ENCODE measurements at regions not wholly inside any gene's neighbourhood (a gene's known extent, or its start where the extent isn't known, plus 50 kb on each side); places are given as distances from the start of the nearest gene placed in this dataset.

DNA sequence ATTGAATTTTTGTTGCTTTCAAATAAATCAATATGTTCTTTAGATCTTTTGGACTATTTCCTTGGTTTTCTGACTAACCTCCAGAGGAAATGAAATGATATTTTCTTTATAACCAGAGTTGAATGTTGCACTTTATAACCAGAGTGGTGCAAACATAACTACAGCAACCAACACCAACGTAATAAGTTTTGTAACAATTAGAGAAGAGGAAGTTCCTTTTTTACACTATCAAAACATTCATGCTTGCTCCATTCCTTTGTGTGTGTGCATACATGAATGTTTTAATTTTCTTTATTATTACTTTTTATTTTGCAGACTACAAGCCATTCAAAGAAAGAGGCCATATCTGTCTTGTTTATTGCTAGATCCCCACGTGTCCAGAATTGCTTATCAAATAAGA is 193.0 kb upstream of the PPP3CA start:
- no peak for DNase-seq
- Histone ChIP-seq H3K4me3 (no peak overlapping the region), H3K36me3 (no peaks in the 10 kb centered on the region), H3K27me3 (no peaks in the 10 kb centered on the region), H3K4me1 (no peaks in the 10 kb centered on the region), H3K9me3 (no peaks in the 10 kb centered on the region), H3K27ac (no peak overlapping the region), H3K9ac (ENCODE audit: low read depth in 2 of 2, low read length in 2 of 2) (no peak overlapping the region)
- TF ChIP-seq, protein P1, sequence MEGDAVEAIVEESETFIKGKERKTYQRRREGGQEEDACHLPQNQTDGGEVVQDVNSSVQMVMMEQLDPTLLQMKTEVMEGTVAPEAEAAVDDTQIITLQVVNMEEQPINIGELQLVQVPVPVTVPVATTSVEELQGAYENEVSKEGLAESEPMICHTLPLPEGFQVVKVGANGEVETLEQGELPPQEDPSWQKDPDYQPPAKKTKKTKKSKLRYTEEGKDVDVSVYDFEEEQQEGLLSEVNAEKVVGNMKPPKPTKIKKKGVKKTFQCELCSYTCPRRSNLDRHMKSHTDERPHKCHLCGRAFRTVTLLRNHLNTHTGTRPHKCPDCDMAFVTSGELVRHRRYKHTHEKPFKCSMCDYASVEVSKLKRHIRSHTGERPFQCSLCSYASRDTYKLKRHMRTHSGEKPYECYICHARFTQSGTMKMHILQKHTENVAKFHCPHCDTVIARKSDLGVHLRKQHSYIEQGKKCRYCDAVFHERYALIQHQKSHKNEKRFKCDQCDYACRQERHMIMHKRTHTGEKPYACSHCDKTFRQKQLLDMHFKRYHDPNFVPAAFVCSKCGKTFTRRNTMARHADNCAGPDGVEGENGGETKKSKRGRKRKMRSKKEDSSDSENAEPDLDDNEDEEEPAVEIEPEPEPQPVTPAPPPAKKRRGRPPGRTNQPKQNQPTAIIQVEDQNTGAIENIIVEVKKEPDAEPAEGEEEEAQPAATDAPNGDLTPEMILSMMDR (IDR thresholded peaks at IDR 0.05), result no peak
- intact Hi-C loops (cut with DNase I), result no loop called here

DNA sequence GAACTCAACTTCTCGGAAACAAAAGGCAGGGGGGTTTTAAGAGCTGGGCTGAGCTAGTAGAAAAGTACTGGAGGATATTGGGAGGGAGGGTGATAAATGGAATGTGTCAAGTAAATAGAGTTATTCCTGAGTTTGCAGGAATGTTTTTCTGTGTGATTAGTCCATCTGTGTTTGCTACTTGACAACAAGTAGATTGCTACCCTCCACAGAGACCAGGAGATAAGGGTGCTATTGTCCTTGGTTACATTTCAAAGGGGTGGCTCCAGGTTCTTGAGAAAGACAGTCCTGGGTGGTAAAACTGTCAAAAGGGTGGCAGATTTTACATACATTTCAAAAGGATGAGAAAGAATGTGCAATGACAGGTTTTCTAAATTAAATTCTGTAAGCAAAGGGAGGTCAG is 181.2 kb upstream of the PPP3CA start:
- Histone ChIP-seq H3K27me3 (no peaks in the 10 kb centered on the region), H3K27ac (no peak overlapping the region), H3K4me1 (no peaks in the 10 kb centered on the region), H3K9me3 (no peaks in the 10 kb centered on the region), H3K9ac (ENCODE audit: low read depth in 2 of 2, low read length in 2 of 2) (no peak overlapping the region), H3K4me3 (no peak overlapping the region), H3K36me3 (no peaks in the 10 kb centered on the region)
- no peak for DNase-seq
- TF ChIP-seq, protein P1 (IDR thresholded peaks at IDR 0.05), result no peak
- intact Hi-C loops (cut with DNase I), result no loop called here

DNA sequence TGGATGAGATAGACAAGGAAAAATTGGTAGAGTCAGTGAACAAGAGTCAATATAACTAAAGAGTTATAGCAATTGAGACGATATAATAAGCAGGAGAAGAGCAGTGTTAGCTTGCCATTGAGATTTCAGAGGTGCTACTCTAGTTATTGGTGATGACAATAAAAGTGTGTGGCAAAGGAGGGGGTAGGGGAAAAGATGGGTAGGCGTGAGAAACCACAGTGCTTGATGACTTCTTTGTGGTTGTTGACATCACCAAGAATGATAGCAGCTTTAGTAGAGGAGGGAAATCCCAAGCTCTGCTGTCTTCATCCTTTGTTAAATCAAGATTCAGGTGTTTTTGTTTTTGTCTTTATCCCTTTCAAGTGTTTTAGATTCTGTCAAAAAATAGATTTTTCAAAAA is 179.9 kb upstream of the PPP3CA start:
- H3K27ac ChIP-seq, result no peak overlapping the region
- H3K4me3 ChIP-seq, result no peak overlapping the region
- DNase-seq, result no peak
- H3K9me3 ChIP-seq, result no peaks in the 10 kb centered on the region
- no peak overlapping the region for H3K9ac ChIP-seq (ENCODE audit: low read depth in 2 of 2, low read length in 2 of 2)
- H3K27me3 ChIP-seq, result no peaks in the 10 kb centered on the region
- intact Hi-C loops (cut with DNase I), result no loop called here
- no peaks in the 10 kb centered on the region for H3K36me3 ChIP-seq
- TF ChIP-seq, protein P1 (IDR thresholded peaks at IDR 0.05), result no peak
- no peaks in the 10 kb centered on the region for H3K4me1 ChIP-seq

GRCh38 chr4:101515566-101515965 is 168.2 kb upstream of the PPP3CA start:
- Histone ChIP-seq H3K36me3 (no peaks in the 10 kb centered on the region), H3K9ac (ENCODE audit: low read depth in 2 of 2, low read length in 2 of 2) (no peak overlapping the region), H3K27me3 (no peaks in the 10 kb centered on the region), H3K27ac (no peak overlapping the region), H3K9me3 (no peaks in the 10 kb centered on the region), H3K4me3 (no peak overlapping the region), H3K4me1 (no peaks in the 10 kb centered on the region)
- intact Hi-C loops (cut with DNase I), result no loop called here
- TF ChIP-seq, protein P1 (IDR thresholded peaks at IDR 0.05), result no peak
- DNase-seq, result no peak

- no peak overlapping the region for H3K27ac ChIP-seq
- TF ChIP-seq, protein P1 (IDR thresholded peaks at IDR 0.05), result no peak
- DNase-seq, result no peak
- no peaks in the 10 kb centered on the region for H3K27me3 ChIP-seq
- H3K4me1 ChIP-seq, result no peaks in the 10 kb centered on the region
- H3K9ac ChIP-seq (ENCODE audit: low read depth in 2 of 2, low read length in 2 of 2), result no peak overlapping the region
- intact Hi-C loops (cut with DNase I), result no loop called here
- no peaks in the 10 kb centered on the region for H3K36me3 ChIP-seq
- H3K9me3 ChIP-seq, result no peaks in the 10 kb centered on the region
- H3K4me3 ChIP-seq, result no peak overlapping the region
These were observed 167.8 kb upstream of the PPP3CA start for GRCh38 chr4:101515099-101515498.

- intact Hi-C loops (cut with DNase I), result no loop called here
- H3K9ac ChIP-seq (ENCODE audit: low read depth in 2 of 2, low read length in 2 of 2), result no peak overlapping the region
- DNase-seq, result no peak
- TF ChIP-seq, protein P1 (IDR thresholded peaks at IDR 0.05), result no peak
- H3K27ac ChIP-seq, result no peak overlapping the region
- no peaks in the 10 kb centered on the region for H3K36me3 ChIP-seq
- H3K4me3 ChIP-seq, result no peak overlapping the region
- no peaks in the 10 kb centered on the region for H3K4me1 ChIP-seq
- no peaks in the 10 kb centered on the region for H3K27me3 ChIP-seq
- no peaks in the 10 kb centered on the region for H3K9me3 ChIP-seq
These were observed 165.1 kb upstream of the PPP3CA start for GRCh38 chr4:101512416-101512815.
